ELF-1 (cell line): ENCODE measurements at regions not wholly inside any gene's neighbourhood (a gene's known extent, or its start where the extent isn't known, plus 50 kb on each side); places are given as distances from the start of the nearest gene placed in this dataset.
A peak's percentile ranks its signal among the peaks of the same experiment; 100 is the strongest.

Source experiments
- DNase-seq: peaks from one replicate; pipeline ENCODE4 v3.0.0-alpha.2; 2016; ENCODE audit warnings: low read depth, low spot score

DNA sequence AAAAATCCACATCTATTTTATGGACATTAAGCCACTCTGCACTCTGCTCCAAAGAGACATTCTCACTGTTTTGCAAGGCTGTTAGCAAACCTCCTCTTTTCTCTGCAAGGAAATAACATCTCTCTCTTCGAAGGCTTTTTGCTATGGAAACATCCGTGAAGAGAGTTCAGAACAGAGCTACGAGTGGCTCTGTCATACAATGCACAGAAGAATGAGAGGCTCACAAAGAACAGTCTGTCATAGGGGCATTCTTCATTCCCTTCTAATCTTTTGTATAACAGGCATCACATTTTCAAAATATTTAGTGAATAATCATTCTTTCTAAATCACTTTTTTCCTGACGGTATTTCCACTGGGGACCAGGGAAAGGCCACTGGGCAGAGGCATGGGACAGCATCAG is 346.1 kb downstream of the IRS2 start:
- DNase-seq: no peak

- no peak for DNase-seq
Measured at GRCh38 chr13:109439813-109440212, 346.6 kb downstream of the IRS2 start.

GRCh38 chr13:109436841-109437240 is 349.5 kb downstream of the IRS2 start:
- no peak for DNase-seq

DNA sequence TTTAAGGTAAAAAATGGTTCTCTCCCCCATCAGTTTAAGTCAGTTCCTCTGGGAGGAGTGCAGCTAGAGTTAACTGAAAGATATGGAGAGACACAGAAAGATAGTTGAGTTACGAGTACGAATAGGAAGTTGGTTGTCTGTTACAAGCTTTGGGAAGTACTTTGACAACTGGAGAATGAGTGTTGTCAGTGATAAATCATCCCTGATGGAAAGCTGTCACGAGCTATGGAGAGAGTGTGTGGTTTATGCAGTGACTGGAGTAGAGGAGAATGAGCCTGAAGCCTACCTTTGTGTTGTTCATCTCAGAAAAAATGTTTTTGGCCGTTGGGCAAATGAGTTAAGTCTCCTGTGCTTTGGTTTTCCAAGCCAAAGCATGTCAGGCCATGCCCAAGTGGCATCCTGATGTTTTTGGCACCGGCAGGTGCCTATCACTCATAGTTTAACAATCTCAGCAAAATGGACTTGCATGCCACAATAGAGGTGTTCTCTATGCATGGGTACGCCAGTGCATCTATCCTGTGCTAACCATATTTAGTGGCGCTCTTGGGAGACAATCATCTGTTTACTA is 350.2 kb downstream of the IRS2 start:
- no peak for DNase-seq

DNA sequence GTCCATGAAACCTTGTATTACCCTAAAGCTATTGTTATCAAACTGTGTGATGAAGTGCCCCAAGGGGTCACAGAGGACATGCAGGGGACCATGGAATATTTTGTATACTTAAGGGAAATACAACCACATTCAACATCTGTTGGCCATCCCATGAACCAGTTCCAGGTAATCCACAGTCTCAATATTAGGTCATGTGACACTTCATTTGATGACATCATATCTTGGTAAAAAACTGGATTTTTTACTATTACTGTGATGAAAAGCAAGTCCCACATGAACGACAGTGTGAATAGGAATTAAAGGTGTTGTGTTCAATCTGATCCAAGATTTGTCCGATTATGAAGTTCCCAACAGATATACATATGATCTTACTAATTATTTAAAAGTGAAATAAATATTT is 355.2 kb downstream of the IRS2 start:
- no peak for DNase-seq

DNA sequence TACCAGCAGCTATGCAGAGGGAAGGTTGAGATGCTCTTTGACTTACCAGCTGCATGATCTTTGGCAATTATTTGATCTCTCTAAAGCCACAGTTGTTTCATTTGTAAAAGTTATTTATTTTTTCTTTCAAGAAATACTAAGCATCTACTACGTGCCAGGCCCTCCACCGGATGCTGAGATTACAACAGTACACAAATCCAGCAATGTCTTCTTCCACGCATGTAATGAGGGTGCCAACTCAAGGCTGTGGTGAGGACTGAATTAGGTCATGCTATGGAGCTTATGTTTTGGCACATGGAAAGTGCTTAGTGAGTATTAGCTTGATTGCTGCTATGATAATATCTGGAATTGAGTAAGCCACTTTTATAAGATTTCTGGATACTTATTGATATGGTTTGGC is 358.2 kb downstream of the IRS2 start:
- DNase-seq: no peak

- no peak for DNase-seq
Measured at GRCh38 chr13:109427695-109428094, 358.7 kb downstream of the IRS2 start.

DNA sequence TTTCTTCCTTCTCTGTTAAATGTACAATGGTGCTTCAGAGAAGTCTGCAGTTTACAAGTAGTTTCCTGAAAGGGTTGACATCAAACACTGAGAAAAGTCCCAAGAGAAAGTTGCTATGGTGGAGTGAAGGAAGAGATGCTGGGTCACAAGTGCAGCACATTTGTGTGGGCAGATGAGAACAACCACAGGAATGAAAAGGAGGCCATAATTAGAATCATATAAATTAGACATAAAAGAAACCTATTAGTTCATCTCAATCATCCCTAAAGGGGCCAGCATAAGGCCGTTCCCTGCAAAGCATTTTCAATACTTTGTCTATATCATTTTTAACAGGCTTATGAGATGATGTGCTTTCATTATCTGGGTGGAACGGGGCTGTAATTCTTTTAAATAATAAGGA is 359.2 kb downstream of the IRS2 start:
- no peak for DNase-seq

- no peak for DNase-seq
Measured at GRCh38 chr13:109426690-109426990, 359.7 kb downstream of the IRS2 start.

DNA sequence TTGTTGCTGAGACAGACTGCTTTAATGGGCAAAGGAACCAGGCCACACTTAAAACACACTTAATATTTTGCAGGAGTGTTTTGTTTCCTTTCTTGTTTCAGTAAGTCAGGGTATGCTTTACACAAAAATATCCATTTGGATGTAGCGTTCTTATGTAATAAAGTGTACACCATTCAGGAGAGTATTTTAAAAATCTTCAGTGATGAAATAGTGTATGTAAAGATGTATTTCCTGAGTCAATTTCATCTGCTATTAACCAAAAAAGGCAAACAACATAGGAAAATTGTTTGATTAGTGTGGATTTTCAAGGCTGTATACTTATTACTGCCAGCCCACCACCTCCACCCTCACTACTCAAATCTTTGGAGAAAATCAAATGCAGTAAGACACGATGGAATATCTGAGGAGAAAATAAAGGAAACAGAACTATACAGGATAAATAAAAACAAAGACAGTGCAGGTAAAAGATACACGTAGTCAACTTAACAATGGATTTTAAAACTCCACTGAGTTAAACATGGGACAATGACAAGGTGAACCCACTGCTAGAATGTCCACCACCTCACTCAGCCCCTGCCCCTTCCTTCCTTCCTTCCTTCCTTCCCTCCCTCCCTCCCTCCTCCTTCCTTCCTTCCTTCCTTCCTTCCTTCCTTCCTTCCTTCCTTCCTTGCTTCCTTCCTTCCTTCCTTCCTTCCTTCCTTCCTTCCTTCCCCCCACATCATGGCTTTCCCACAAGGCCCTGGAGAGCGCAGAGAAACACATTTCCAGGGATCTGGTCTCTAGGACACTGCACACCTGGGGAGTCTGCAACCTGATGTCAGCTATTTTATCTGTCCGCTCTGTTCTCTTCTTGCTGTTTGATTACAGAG is 360.3 kb downstream of the IRS2 start:
- DNase-seq: no peak

GRCh38 chr13:109422161-109422560 is 364.2 kb downstream of the IRS2 start:
- DNase-seq: no peak

DNA sequence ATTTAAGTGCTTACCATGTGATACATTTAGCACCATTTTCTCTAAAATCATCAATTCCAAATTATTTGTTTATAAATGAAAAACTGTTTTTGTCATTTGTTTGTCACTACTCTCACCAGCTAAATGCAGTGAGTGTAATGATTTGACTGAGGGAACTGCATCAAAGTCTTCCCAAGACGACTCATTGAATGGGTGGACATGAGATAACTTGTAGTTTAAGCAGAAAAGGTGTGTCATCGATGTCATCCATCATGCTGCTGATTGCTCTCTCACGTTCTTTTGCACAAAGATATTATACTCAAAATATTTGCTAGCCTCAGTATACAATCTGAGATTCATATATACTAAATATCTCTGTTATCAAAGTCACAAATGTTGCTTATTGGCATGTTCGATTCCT is 366.5 kb downstream of the IRS2 start:
- no peak for DNase-seq

- no peak for DNase-seq
Measured at GRCh38 chr13:109418111-109418510, 368.3 kb downstream of the IRS2 start.

DNA sequence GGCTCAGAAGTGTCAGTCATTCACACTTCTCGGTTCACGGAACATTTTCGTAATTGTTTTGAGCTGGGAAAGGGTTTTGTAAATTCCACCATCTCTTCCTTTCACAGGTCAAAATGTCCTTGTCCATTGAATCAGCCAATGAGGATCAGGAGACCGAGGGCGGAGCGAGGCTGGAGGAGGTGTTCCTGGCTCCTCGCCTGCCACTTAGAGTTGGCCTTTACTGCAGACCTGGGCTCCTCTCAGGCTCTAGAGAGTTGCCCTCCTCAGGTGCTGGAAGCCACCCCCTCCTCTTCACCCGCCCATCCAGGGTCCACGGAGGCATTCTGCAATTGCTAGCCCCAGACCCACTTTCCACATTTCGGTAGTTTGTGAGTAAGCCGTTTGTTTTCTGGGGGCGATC is 370.4 kb downstream of the IRS2 start:
- DNase-seq: no peak

DNA sequence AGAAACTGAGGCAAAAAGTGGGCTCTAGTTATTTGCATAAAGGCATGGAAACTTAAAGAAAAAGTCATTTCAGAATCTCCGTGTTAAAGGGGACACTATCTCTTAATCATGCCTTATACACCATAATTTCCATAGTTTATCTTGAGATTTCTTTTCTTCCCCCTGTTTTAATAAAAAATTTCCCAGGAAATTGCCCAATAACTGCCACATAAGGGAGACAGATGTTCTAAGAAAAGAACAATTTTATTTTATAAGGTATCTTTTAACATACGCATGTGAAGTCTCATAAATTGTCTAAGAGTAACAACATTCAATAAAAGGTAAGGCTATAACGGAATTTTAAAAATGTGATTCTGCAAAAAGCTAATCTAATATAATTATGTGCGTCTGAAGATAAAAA is 371.3 kb downstream of the IRS2 start:
- DNase-seq: no peak

DNA sequence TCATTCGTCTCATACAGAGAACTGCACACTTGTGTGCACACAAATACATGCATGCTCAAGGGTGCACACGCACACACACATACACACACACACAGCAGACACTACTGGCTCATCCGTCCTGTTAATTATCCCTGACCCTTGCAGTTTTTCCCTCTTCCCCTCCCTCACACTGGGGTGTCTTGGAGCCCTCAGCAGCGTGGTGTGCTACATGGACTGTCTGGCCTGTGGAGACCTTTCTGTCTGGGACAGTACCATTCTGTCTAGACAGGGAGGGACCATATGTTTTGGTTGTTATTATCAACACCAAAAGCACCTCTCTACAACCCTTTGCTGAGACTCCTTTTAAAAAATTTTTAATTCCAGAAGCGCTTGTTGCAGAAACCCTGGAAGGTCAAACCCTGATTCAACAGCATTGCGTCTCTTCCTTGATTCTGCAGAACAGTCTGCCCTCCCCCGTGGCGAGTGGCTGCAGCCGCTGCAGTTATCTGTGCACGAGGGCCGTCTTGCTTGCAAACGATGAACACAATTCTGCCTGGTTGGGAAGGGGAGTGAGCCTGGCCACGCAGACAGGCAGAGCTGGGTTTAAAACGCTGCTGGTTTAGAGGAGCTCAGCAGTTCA is 374.0 kb downstream of the IRS2 start:
- DNase-seq: peak; percentile 80

DNA sequence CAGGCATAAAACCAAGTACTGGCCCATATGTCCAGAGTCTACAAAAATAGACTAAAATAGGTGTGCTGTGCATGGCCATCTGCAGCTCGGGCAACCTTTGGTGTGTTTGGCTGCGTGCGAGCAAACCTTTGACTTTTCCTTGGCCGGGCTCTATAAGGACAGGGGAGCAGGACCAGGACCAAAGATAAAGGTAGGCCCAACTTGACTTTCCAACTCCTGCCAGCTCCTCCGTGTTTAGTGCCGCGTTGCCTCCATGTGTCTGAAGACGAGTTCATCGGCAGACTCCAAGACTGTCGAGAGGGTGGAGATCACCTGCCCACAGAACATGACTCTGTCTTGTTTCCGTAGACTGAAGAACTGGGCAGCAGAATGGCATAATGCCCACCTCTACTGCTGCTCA is 375.5 kb downstream of the IRS2 start:
- no peak for DNase-seq

DNA sequence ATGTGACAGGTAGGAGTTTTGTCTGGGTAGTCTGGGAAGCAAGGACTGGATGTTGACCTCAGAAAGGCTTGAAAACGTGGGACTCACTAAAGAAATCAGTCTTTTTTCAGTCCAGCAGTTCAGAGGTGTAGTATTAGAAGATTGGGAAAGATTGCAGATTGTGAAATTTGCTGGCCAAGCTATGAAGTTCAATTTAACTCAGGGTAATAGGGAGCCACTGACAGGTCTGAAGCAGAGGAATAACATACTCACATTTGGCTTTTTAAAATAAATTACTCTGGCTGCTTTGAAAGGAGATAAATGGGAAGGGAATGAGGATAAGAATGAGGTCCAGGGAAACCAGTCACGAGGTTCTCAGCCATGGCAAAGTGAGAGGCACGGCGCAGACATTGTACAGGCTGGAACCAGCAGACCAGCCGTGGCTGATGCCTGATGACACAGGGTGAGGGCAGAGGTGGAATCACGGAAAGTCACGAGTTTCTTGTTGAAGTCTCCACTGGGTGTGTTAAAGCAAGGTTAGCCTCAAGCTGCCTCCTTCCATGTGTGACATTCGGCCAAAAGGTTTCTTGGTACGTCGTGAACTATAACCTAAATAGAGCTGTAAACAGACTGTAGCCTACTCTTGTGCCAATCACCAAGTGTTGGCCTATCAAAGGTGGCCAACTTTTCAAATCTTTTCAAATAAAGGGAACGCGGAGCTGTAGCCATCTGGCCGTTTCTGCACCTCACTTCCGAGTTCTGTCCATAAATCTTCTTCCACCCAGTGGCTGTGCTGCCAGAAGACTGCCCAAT is 377.6 kb downstream of the IRS2 start:
- no peak for DNase-seq

DNA sequence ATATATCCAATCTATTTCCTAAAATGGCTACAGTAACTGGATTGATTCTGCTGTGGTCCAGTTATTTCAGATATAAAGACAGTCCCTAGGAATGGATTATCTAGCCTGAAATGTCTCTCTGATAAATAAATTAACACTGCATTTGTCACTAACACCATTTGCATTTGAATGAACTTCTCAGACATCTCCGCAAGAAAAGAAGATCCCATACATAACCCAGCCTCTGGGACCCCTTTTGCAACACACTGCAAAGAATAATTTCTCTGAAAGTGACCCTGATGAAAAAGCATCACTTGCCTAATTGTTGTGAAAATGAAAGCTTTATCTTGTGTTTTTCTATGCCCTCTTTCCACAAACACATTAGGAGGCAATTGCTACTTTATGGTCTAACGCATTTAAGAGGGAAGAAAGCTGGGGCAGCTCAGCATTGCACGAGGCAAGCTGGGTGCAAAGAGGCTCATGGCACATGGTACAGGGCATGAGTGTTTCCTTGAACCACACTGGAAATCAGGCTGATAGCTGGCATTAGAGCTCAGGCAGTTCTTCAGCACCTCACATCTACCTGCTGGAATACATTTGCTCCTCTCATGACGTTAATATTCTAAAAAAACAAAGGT is 379.9 kb downstream of the IRS2 start:
- DNase-seq: no peak

DNA sequence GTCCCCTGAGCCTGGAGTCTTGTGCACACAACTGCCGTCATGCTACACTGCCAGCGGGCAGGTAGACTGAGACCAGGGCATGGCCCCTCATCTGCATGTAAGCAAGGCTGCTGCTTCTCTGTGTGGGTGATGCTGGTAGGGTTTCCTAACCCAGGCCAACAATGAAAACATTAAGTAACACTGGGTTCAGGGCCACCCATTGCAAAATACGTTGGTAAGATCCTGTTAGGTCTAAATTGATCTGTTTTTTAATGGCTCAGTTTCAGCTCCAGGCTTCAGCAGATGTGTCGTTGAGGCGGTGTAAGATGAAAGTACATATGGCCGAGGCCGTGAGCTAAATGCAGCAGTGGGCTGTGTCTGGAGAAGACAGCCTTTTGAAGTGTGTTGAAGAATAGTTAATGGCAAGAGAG is 383.4 kb downstream of the IRS2 start:
- DNase-seq: no peak

- DNase-seq: no peak
Measured at GRCh38 chr13:109401891-109402290, 384.5 kb downstream of the IRS2 start.

- no peak for DNase-seq
Measured at GRCh38 chr13:109401307-109401706, 385.1 kb downstream of the IRS2 start.
